A549 (cell line): ENCODE measurements at regions not wholly inside any gene's neighbourhood (a gene's known extent, or its start where the extent isn't known, plus 50 kb on each side); places are given as distances from the start of the nearest gene placed in this dataset.
A peak's percentile ranks its signal among the peaks of the same experiment; 100 is the strongest.

Source experiments
- ATAC-seq, 2 experiments: fragments of 200-7000 bp in 1 of 2; fragments of >200 bp in 1 of 2; cut with Nextera tagmentation in 1 of 2; cut with Tn5 transposase in 1 of 2; 3 replicates each; pipeline versions ENCODE4 v1.8.0 to v1.9.1; 2018 to 2020; ENCODE audit warnings: mild to moderate bottlenecking in 1 of 2, moderate library complexity in 1 of 2
- CTCF ChIA-PET: fragments of 300-600 bp; sonication (Branson Sonifier 250); formaldehyde crosslinking; extraction: SDS; loops from one replicate; lab custom pipeline; 2021; ENCODE audit warnings: antibody characterized with exemption, inconsistent platforms; lab: Yijun Ruan, JAX
- POLR2A ChIA-PET: fragments of 350-600 bp; formaldehyde crosslinking; extraction: SDS; loops from one replicate; lab custom pipeline; 2021; ENCODE audit warnings: antibody characterized with exemption, inconsistent platforms; lab: Yijun Ruan, JAX
- DNase-seq, 2 experiments: peaks; one replicate each; pipeline versions ENCODE4 v3.0.0 to v3.0.0-alpha.2; 2011 to 2016; ENCODE audit warnings: low read depth in 1 of 2, low spot score in 1 of 2
- FAIRE-seq: peaks from 2 replicates; lab custom pipeline; 2011; peaks lifted over from hg19 to GRCh38; lab: Jason Lieb, UNC
- H3K27ac ChIP-seq, 2 experiments: fragments of >200 bp; sonication (Bioruptor Twin); formaldehyde crosslinking; 3 replicates each; pipeline ENCODE4 v1.5.1; 2016 to 2017
- H3K4me1 ChIP-seq: fragments of >200 bp; sonication (Bioruptor Twin); formaldehyde crosslinking; 3 replicates; pipeline ENCODE4 v1.6.1; 2016
- H3K4me2 ChIP-seq: fragments of >200 bp; sonication (Bioruptor Twin); formaldehyde crosslinking; 3 replicates; pipeline ENCODE4 v1.6.1; 2016
- H3K4me3 ChIP-seq: fragments of >200 bp; sonication (Bioruptor Twin); formaldehyde crosslinking; 3 replicates; pipeline ENCODE4 v1.5.1; 2016
- H3K9me3 ChIP-seq: fragments of >200 bp; sonication (Bioruptor Twin); formaldehyde crosslinking; 3 replicates; pipeline ENCODE4 v1.6.1; 2016
- BHLHE40 ChIP-seq: IDR thresholded peaks from 2 replicates; pipeline ENCODE4 v1.6.1; 2012; ENCODE audit warnings: low read depth, low read length, inconsistent platforms
- CBX8 ChIP-seq: fragments of 200-600 bp; sonication (generic); IDR thresholded peaks from 2 replicates; pipeline ENCODE4 v1.6.1; 2016
- CEBPB ChIP-seq, 2 experiments: fragments of >200 bp in 1 of 2; sonication (Bioruptor Twin) in 1 of 2; formaldehyde crosslinking in 1 of 2; IDR thresholded peaks; 2 replicates each; pipeline ENCODE4 v1.6.1; 2012 to 2016
- EHF ChIP-seq: fragments of 250-450 bp; sonication (Bioruptor Pico); IDR thresholded peaks from 2 replicates; pipeline ENCODE4 v1.5.0; 2020; ENCODE audit warnings: mild to moderate bottlenecking
- EP300 ChIP-seq, 2 experiments: fragments of >200 bp; sonication (Bioruptor Twin); formaldehyde crosslinking; IDR thresholded peaks; 2 replicates in 1 of 2; 3 replicates in 1 of 2; pipeline ENCODE4 v1.6.1; 2016 to 2017
- FOSB ChIP-seq: fragments of 250-450 bp; sonication (Bioruptor Pico); IDR thresholded peaks from 2 replicates; pipeline ENCODE4 v1.5.0; 2020; ENCODE audit warnings: mild to moderate bottlenecking, moderate library complexity
- GATA3 ChIP-seq: IDR thresholded peaks from 2 replicates; pipeline ENCODE4 v1.6.1; 2012; ENCODE audit warnings: borderline replicate concordance
- HEYL ChIP-seq: fragments of 250-450 bp; sonication (Bioruptor Pico); IDR thresholded peaks from 2 replicates; pipeline ENCODE4 v1.8.0; 2021; ENCODE audit warnings: mild to moderate bottlenecking, moderate library complexity
- HOXB13 ChIP-seq: fragments of 250-450 bp; sonication (Bioruptor Pico); IDR thresholded peaks from 2 replicates; pipeline ENCODE4 v1.5.0; 2020; ENCODE audit warnings: low read depth, mild to moderate bottlenecking, moderate library complexity
- JUN ChIP-seq, 2 experiments: fragments of >200 bp; sonication (Bioruptor Twin); formaldehyde crosslinking; IDR thresholded peaks; 2 replicates in 1 of 2; 3 replicates in 1 of 2; pipeline ENCODE4 v1.6.1; 2016 to 2017
- MAFK ChIP-seq: fragments of 450-650 bp; IDR thresholded peaks from 2 replicates; pipeline ENCODE4 v1.6.1; 2014; ENCODE audit not compliant: partially characterized antibody
- MAZ ChIP-seq: fragments of 150-350 bp; IDR thresholded peaks from 2 replicates; pipeline ENCODE4 v1.6.1; 2014; ENCODE audit warnings: antibody characterized with exemption, low read depth, low read length, borderline replicate concordance
- RCOR1 ChIP-seq: fragments of 150-350 bp; IDR thresholded peaks from 2 replicates; pipeline ENCODE4 v1.6.1; 2014; ENCODE audit warnings: antibody characterized with exemption, low read length, low read depth
- RNF2 ChIP-seq: fragments of 200-600 bp; sonication (generic); IDR thresholded peaks from 2 replicates; pipeline ENCODE4 v1.6.1; 2016; ENCODE audit warnings: low read depth, mild to moderate bottlenecking, antibody characterized with exemption, moderate library complexity, borderline replicate concordance
- ZC3H11A ChIP-seq: fragments of 450-650 bp; IDR thresholded peaks from 2 replicates; pipeline ENCODE4 v1.6.1; 2014; ENCODE audit warnings: antibody characterized with exemption, mild to moderate bottlenecking
- ZFP36 ChIP-seq: fragments of 450-650 bp; IDR thresholded peaks from 2 replicates; pipeline ENCODE4 v1.6.1; 2014; ENCODE audit warnings: borderline replicate concordance; ENCODE audit not compliant: partially characterized antibody
- WGBS: methylation state at CpG from one replicate; pipeline ENCODE4 v1.1.6; 2017; ENCODE audit errors: missing lambda C conversion rate; 5-methylcytosine and 5-hydroxymethylcytosine counted together
- TF ChIP-seq, protein P1 (sequence below): fragments of >200 bp; sonication (Bioruptor Twin); formaldehyde crosslinking; IDR thresholded peaks from 3 replicates; pipeline ENCODE4 v1.5.1; 2016
- TF ChIP-seq, protein P2 (sequence below): fragments of 150-350 bp; IDR thresholded peaks from 2 replicates; pipeline ENCODE4 v1.6.1; 2014; ENCODE audit warnings: low read depth, mild to moderate bottlenecking, low read length
- TF ChIP-seq, protein P3 (sequence below): fragments of >200 bp; sonication (Bioruptor Twin); formaldehyde crosslinking; IDR thresholded peaks from 3 replicates; pipeline ENCODE4 v1.6.1; 2016

DNA sequence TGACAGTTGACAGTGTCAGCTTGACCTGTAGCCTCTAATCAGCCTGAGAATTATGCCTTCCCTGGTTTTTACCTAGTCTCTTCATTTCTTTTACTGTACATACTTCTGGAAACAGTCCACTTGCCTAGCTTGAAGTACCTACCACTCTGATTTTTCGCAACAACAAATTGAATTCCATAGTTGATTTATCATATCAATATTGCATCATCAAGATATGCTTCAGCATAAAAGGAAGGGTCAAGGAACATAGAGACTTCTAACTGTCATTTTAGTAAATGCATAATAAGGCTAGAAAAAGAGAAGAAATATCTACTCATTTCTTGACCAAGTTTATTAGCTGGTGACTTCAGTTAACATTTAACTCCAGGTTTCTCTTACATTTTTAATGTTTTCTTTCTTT is 174.2 kb upstream of the FAR2 start:
- Histone ChIP-seq H3K9me3 (no peaks in the 10 kb centered on the region), H3K4me3 (no peak overlapping the region), H3K27ac (no peak overlapping the region), H3K4me2 (no peak overlapping the region), H3K4me1 (no peaks in the 10 kb centered on the region)
- ATAC-seq (no peak), DNase-seq (no peak), FAIRE-seq (no peak)
- CTCF ChIA-PET, result no interaction called here
- POLR2A ChIA-PET, result no interaction called here
- no peak for TF ChIP-seq ZC3H11A
- TF ChIP-seq HOXB13, result no peak
- TF ChIP-seq, protein P1, sequence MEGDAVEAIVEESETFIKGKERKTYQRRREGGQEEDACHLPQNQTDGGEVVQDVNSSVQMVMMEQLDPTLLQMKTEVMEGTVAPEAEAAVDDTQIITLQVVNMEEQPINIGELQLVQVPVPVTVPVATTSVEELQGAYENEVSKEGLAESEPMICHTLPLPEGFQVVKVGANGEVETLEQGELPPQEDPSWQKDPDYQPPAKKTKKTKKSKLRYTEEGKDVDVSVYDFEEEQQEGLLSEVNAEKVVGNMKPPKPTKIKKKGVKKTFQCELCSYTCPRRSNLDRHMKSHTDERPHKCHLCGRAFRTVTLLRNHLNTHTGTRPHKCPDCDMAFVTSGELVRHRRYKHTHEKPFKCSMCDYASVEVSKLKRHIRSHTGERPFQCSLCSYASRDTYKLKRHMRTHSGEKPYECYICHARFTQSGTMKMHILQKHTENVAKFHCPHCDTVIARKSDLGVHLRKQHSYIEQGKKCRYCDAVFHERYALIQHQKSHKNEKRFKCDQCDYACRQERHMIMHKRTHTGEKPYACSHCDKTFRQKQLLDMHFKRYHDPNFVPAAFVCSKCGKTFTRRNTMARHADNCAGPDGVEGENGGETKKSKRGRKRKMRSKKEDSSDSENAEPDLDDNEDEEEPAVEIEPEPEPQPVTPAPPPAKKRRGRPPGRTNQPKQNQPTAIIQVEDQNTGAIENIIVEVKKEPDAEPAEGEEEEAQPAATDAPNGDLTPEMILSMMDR, result no peak
- no peak for TF ChIP-seq ZFP36
- WGBS, result 33% methylated on average over 1 of the region's 1 CpG

DNA sequence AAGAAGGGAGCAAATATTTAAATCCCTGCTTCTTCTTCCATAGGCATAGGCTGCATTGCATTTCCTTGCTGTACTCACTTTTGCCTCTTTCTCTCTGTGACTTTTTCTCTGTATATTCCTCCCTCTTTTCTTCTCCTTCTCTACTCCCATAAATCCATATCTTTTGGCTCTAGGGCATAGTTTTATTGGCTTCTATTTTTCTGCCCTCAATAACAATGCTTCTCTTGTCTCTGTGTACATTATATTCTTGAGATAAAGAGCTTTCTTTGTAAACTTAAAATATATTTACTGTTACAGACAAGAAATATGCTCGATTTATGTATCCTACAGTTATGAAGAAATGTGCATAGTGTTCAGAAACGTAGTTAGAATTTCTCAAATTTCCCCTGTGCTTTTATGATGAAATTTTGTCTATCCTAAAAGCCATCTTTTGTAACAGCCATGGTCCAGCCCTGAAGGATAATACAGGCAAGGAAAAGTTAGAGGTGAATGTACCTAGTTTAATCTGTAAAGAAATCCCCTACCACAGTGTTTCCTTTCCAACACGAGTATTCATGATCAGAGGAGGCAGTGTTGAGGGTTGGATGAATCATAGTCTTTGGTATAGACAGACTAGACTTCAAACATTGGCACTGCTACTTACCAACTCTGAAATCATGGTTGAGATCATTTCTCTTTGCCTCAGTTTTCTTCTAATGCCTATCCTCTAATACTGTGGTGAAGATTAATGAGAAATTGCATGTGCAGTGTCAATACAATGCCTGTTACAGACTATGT is 173.3 kb upstream of the FAR2 start:
- Histone ChIP-seq H3K9me3 (no peaks in the 10 kb centered on the region), H3K27ac (no peak overlapping the region), H3K4me3 (no peak overlapping the region), H3K4me2 (no peak overlapping the region), H3K4me1 (no peaks in the 10 kb centered on the region)
- TF ChIP-seq RCOR1, result no peak
- no peak for TF ChIP-seq BHLHE40
- TF ChIP-seq, protein P2, sequence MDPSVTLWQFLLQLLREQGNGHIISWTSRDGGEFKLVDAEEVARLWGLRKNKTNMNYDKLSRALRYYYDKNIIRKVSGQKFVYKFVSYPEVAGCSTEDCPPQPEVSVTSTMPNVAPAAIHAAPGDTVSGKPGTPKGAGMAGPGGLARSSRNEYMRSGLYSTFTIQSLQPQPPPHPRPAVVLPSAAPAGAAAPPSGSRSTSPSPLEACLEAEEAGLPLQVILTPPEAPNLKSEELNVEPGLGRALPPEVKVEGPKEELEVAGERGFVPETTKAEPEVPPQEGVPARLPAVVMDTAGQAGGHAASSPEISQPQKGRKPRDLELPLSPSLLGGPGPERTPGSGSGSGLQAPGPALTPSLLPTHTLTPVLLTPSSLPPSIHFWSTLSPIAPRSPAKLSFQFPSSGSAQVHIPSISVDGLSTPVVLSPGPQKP, result no peak
- ChIA-PET CTCF (no interaction called here), POLR2A (no interaction called here)
- 1% methylated on average over 3 of the region's 3 CpGs for WGBS
- FAIRE-seq (peak; percentile 63), DNase-seq (no peak), ATAC-seq (no peak)

DNA sequence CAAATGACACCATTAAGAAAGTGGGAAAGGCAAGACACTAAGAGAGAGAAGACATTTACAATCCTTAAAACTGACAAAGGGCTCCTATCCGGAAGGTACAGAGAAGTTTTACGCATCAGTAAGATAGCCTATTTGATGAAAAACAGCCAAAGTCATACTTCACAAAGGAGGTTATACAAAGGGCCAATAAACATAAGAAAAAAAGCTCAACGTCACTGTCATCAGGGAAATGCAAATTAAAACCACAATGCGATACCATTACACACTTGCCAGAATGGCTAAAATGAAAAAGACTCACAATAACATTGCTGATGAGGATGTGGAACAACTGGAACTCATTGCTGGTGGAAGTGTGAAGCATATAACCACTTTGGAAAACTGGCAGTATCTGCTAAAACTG is 168.6 kb upstream of the FAR2 start:
- no peak for ATAC-seq
- 38% methylated on average over 4 of the region's 4 CpGs for WGBS
- Histone ChIP-seq H3K4me1 (no peaks in the 10 kb centered on the region), H3K4me3 (no peak overlapping the region), H3K27ac (no peak overlapping the region), H3K4me2 (no peak overlapping the region), H3K9me3 (no peaks in the 10 kb centered on the region)
- no peak for TF ChIP-seq JUN (IDR thresholded peaks at IDR 0.05)
- TF ChIP-seq EHF (CRISPR knock-in tag), result no peak
- TF ChIP-seq EP300 (IDR thresholded peaks at IDR 0.05), result no peak
- no peak for TF ChIP-seq GATA3
- no peak for TF ChIP-seq HEYL
- TF ChIP-seq CEBPB (IDR thresholded peaks at IDR 0.05), result no peak
- no peak for TF ChIP-seq MAFK
- TF ChIP-seq FOSB (CRISPR knock-in tag), result no peak
- no peak for TF ChIP-seq CBX8
- TF ChIP-seq, protein P3, sequence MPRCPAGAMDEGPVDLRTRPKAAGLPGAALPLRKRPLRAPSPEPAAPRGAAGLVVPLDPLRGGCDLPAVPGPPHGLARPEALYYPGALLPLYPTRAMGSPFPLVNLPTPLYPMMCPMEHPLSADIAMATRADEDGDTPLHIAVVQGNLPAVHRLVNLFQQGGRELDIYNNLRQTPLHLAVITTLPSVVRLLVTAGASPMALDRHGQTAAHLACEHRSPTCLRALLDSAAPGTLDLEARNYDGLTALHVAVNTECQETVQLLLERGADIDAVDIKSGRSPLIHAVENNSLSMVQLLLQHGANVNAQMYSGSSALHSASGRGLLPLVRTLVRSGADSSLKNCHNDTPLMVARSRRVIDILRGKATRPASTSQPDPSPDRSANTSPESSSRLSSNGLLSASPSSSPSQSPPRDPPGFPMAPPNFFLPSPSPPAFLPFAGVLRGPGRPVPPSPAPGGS, result no peak
- TF ChIP-seq MAZ, result no peak
- TF ChIP-seq RNF2, result no peak
- FAIRE-seq, result no peak
- ChIA-PET POLR2A (no interaction called here), CTCF (no interaction called here)
- no peak for DNase-seq
